Body of pancreas (tissue), 4 donors: ENCODE measurements at regions not wholly inside any gene's neighbourhood (a gene's known extent, or its start where the extent isn't known, plus 50 kb on each side); places are given as distances from the start of the nearest gene placed in this dataset.

Experiments used
- ATAC-seq: fragments of 150-250 bp; one replicate; pipeline ENCODE4 v1.9.1; 2016
- DNase-seq, 4 donors: peaks; one replicate each; pipeline ENCODE4 v3.0.0-alpha.2; 2019
- H3K27ac ChIP-seq, 4 donors: fragments of 200-600 bp; sonication (generic); 1 replicate in 3 of 4; 2 replicates in 1 of 4; pipeline versions ENCODE4 v1.5.1 to v1.6.1; 2016 to 2019; ENCODE audit warnings: mild to moderate bottlenecking in 1 of 4, mixed read lengths in 1 of 4, moderate library complexity in 1 of 4
- H3K27me3 ChIP-seq, 2 donors: fragments of 200-600 bp; sonication (generic); one replicate each; pipeline ENCODE4 v1.6.0; 2016; ENCODE audit warnings: mild to moderate bottlenecking in 1 of 2
- H3K36me3 ChIP-seq, 2 donors: fragments of 200-600 bp; sonication (generic); replicated peaks in 1 of 2; 2 replicates each; pipeline ENCODE4 v1.5.1; 2016; ENCODE audit warnings: low read depth in 2 of 2; ENCODE audit not compliant: insufficient read depth in 1 of 2
- H3K4me1 ChIP-seq: fragments of 200-600 bp; sonication (generic); one replicate; pipeline ENCODE4 v1.6.0; 2016
- H3K4me3 ChIP-seq, 2 donors: fragments of 200-600 bp; sonication (generic); 1 replicate in 1 of 2; 2 replicates in 1 of 2; pipeline ENCODE4 v1.5.1; 2016 to 2019
- H3K9me3 ChIP-seq, 3 donors: fragments of 200-600 bp; sonication (generic); 1 replicate in 2 of 3; 2 replicates in 1 of 3; pipeline ENCODE4 v1.5.1; 2016
- CTCF ChIP-seq, 7 experiments: fragments of 450-650 bp in 4 of 7; fragments of 200-600 bp in 3 of 7; sonication (generic) in 3 of 7; IDR thresholded peaks; one replicate each; pipeline ENCODE4 v1.5.1; 2016 to 2019; ENCODE audit warnings: antibody characterized with exemption in 7 of 7
- POLR2A ChIP-seq, 3 donors: fragments of 450-650 bp; IDR thresholded peaks; one replicate each; pipeline ENCODE4 v1.6.1; 2016; ENCODE audit warnings: antibody characterized with exemption in 3 of 3, mild to moderate bottlenecking in 2 of 3
- WGBS, 2 donors: methylation state at CpG; one replicate each; pipeline ENCODE4 v1.1.5; 2017; 5-methylcytosine and 5-hydroxymethylcytosine counted together
- intact Hi-C: fragments of 100-400 bp; cut with DNase I; formaldehyde crosslinking; loops from one replicate; pipeline ENCODE4 v1.15.1; 2023

GRCh38 chr4:23584024-23584423 is 305.8 kb downstream of the PPARGC1A start:
- H3K4me1 ChIP-seq = peaks cover 9% of the 10 kb centered on the region
- no peaks in the 10 kb centered on the region for H3K27me3 ChIP-seq
- no peak for DNase-seq
- H3K9me3 ChIP-seq = no peaks in the 10 kb centered on the region
- 13 to 16% methylated on average over 3 of the region's 3 CpGs for WGBS, 2 donors
- H3K36me3 ChIP-seq = no peaks in the 10 kb centered on the region
- no peak for TF ChIP-seq CTCF (IDR thresholded peaks at IDR 0.05)
- no peak for TF ChIP-seq POLR2A (IDR thresholded peaks at IDR 0.05)
- intact Hi-C loops = no loop called here
- H3K27ac ChIP-seq = no peak overlapping the region
- H3K4me3 ChIP-seq = no peak overlapping the region
- no peak for ATAC-seq

GRCh38 chr4:23582671-23583070 is 307.2 kb downstream of the PPARGC1A start:
- H3K4me1 ChIP-seq = peaks cover 9% of the 10 kb centered on the region
- H3K9me3 ChIP-seq = no peaks in the 10 kb centered on the region
- H3K27me3 ChIP-seq = no peaks in the 10 kb centered on the region
- no peak for ATAC-seq
- intact Hi-C loops = no loop called here
- H3K27ac ChIP-seq = no peak overlapping the region
- no peak for DNase-seq
- H3K4me3 ChIP-seq = no peak overlapping the region
- H3K36me3 ChIP-seq = no peaks in the 10 kb centered on the region
- WGBS, 2 donors = 8 to 19% methylated on average over 1 of the region's 1 CpG
- TF ChIP-seq POLR2A (IDR thresholded peaks at IDR 0.05) (no peak), CTCF (IDR thresholded peaks at IDR 0.05) (no peak)

- no peak overlapping the region for H3K27ac ChIP-seq
- ATAC-seq (no peak), DNase-seq (no peak)
- WGBS, 2 donors = 62 to 68% methylated on average over 6 of the region's 6 CpGs
- H3K4me1 ChIP-seq = peaks cover 9% of the 10 kb centered on the region
- intact Hi-C loops = no loop called here
- H3K4me3 ChIP-seq = no peak overlapping the region
- H3K36me3 ChIP-seq = no peaks in the 10 kb centered on the region
- H3K9me3 ChIP-seq = no peaks in the 10 kb centered on the region
- TF ChIP-seq POLR2A (IDR thresholded peaks at IDR 0.05) (no peak), CTCF (IDR thresholded peaks at IDR 0.05) (no peak)
- H3K27me3 ChIP-seq = no peaks in the 10 kb centered on the region
Measured at GRCh38 chr4:23579166-23579565, 310.7 kb downstream of the PPARGC1A start.

GRCh38 chr4:23577398-23577797 is 312.4 kb downstream of the PPARGC1A start:
- intact Hi-C loops = no loop called here
- Histone ChIP-seq H3K9me3 (no peaks in the 10 kb centered on the region), H3K27me3 (no peaks in the 10 kb centered on the region), H3K4me1 (no peaks in the 10 kb centered on the region), H3K36me3 (no peaks in the 10 kb centered on the region), H3K27ac (no peak overlapping the region), H3K4me3 (no peak overlapping the region)
- ATAC-seq = no peak
- WGBS, 2 donors = 56 to 60% methylated on average over 5 of the region's 5 CpGs
- TF ChIP-seq CTCF (IDR thresholded peaks at IDR 0.05) = no peak
- TF ChIP-seq POLR2A (IDR thresholded peaks at IDR 0.05) = no peak
- DNase-seq = no peak

GRCh38 chr4:23572382-23572781 is 317.5 kb downstream of the PPARGC1A start:
- TF ChIP-seq CTCF (IDR thresholded peaks at IDR 0.05) = no peak
- no peak for TF ChIP-seq POLR2A (IDR thresholded peaks at IDR 0.05)
- DNase-seq (no peak), ATAC-seq (no peak)
- Histone ChIP-seq H3K27ac (no peak overlapping the region), H3K36me3 (no peaks in the 10 kb centered on the region), H3K9me3 (no peaks in the 10 kb centered on the region), H3K4me1 (no peaks in the 10 kb centered on the region), H3K27me3 (no peaks in the 10 kb centered on the region), H3K4me3 (no peak overlapping the region)
- WGBS, 2 donors = 76 to 90% methylated on average over 3 to 4 of the region's 4 CpGs
- intact Hi-C loops = no loop called here
